GM12878 (cell line): ENCODE measurements at regions not wholly inside any gene's neighbourhood (a gene's known extent, or its start where the extent isn't known, plus 50 kb on each side); places are given as distances from the start of the nearest gene placed in this dataset.

ENCODE experiments used
- EZH2 ChIP-seq: IDR thresholded peaks from 2 replicates; pipeline ENCODE4 v1.6.1; 2012; ENCODE audit warnings: low read depth, mild to moderate bottlenecking, control low read depth, inconsistent platforms, low read length, borderline replicate concordance; ENCODE audit not compliant: control insufficient read depth
- RBBP5 ChIP-seq: fragments of 200-600 bp; sonication (generic); conservative IDR thresholded peaks from 2 replicates; pipeline ENCODE4 v1.6.1; 2016
- SMC3 ChIP-seq: IDR thresholded peaks from 2 replicates; pipeline ENCODE4 v1.6.1; 2011; ENCODE audit warnings: low read length, improper control_type of control experiment, borderline replicate concordance
- TF ChIP-seq, protein P1 (sequence below), 3 experiments: IDR thresholded peaks in 2 of 3; conservative IDR thresholded peaks in 1 of 3; 2 replicates each; pipeline ENCODE4 v1.5.1; 2011; ENCODE audit warnings: low read depth in 3 of 3, low read length in 3 of 3, mild to moderate bottlenecking in 3 of 3, control low read depth in 2 of 3, moderate library complexity in 2 of 3, inconsistent platforms in 1 of 3, mixed read lengths in 1 of 3; ENCODE audit not compliant: control insufficient read depth in 2 of 3, insufficient read depth in 1 of 3; ENCODE audit errors: extremely low read depth in 1 of 3

DNA sequence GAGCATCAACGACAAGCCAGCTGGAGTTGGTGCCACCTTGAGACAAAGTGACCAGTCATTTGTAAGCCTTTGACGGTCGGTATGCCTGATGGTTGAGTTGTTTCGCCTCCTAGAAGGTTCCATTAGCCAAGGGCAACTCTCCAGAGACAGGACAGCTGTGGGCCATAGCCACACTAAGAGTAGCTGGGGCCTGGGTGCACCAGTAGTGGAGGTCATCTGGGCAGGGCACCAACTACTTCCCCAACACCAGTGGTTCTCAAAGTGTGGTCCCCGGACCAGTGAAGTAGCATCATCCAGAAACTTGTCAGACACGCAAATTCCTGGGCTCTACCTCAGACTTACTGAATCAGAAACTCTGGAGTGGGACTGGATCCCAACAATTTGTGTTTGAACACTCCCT, 217.5 kb upstream of the TAS2R1 start:
- TF ChIP-seq RBBP5: no peak
- TF ChIP-seq, protein P1, sequence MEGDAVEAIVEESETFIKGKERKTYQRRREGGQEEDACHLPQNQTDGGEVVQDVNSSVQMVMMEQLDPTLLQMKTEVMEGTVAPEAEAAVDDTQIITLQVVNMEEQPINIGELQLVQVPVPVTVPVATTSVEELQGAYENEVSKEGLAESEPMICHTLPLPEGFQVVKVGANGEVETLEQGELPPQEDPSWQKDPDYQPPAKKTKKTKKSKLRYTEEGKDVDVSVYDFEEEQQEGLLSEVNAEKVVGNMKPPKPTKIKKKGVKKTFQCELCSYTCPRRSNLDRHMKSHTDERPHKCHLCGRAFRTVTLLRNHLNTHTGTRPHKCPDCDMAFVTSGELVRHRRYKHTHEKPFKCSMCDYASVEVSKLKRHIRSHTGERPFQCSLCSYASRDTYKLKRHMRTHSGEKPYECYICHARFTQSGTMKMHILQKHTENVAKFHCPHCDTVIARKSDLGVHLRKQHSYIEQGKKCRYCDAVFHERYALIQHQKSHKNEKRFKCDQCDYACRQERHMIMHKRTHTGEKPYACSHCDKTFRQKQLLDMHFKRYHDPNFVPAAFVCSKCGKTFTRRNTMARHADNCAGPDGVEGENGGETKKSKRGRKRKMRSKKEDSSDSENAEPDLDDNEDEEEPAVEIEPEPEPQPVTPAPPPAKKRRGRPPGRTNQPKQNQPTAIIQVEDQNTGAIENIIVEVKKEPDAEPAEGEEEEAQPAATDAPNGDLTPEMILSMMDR (IDR thresholded peaks at IDR 0.05 in 2 of 3, conservative IDR thresholded peaks at IDR 0.05 in 1 of 3; ENCODE audit: control insufficient read depth in 2 of 3, extremely low read depth in 1 of 3, insufficient read depth in 1 of 3, low read depth in 3 of 3, low read length in 3 of 3): no peak
- TF ChIP-seq SMC3: no peak
- no peak for TF ChIP-seq EZH2
